Fibroblast of skin of right biceps (primary cell): ENCODE measurements at regions not wholly inside any gene's neighbourhood (a gene's known extent, or its start where the extent isn't known, plus 50 kb on each side); places are given as distances from the start of the nearest gene placed in this dataset.
A peak's percentile ranks its signal among the peaks of the same experiment; 100 is the strongest.
"Not testable (repeated sequence)": the region's sequence is repeated elsewhere in the genome, so short reads cannot be mapped to it uniquely, and the experiment has no call there.

Source experiments
- DNase-seq: peaks from one replicate; pipeline ENCODE4 v3.0.0-alpha.2; 2013

DNA sequence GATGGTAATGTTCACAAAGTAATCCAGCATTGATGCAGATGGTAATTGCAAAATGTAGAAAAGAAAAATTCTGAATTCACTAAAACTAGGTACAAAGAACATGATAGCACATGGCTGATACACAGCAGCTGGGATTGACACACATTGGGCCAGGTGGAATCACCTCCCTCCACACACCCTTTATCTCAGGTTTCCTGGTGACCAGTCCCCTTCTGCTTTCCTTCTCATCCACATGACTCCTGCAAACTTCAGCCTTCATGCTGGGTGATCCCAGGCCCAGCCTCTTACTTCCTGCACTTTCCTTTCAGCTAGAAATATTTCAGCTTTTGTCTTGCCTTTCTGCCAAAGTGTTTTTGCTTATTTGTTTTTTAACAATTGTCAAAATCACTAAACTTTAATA is 246.9 kb downstream of the LNPK start:
- no peak for DNase-seq

DNA sequence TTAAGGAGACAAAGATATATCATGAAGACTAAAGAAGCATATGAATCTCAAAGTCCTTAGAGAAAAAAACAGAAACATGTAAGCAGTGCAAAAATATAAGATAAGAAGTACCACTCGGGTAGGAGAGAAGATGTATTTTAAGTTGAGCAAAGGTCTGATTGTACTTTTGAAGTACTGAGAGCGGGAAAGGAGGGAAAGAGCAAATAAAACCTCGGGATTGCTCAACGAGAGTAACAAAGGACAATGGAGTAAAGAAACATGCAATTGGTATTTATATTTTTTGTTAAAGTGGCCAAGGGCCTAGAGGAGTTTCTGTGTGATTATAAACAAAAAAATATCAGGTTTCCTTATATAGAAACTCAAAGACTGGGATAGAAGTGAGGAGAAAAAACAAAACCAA is 251.9 kb downstream of the LNPK start:
- DNase-seq = no peak

DNA sequence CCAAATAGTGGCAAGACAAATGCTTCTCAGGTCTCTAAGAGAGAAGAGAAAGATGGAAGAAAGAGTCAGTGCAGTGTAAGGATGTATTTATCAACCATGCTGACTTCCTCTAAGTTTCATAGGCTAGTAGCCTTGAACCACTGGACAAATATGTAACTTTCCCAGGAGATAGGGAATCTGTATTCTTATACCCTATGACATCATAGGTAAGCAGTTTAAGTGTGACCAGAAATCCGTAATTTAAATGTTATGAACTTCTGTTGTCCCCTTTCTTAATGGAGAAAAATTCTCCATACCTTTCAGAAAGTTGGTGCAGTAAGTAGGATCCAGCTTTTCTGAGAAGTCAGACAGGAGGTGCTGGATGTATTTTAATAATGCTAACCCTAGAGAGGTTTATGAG is 256.2 kb downstream of the LNPK start:
- DNase-seq = no peak

DNA sequence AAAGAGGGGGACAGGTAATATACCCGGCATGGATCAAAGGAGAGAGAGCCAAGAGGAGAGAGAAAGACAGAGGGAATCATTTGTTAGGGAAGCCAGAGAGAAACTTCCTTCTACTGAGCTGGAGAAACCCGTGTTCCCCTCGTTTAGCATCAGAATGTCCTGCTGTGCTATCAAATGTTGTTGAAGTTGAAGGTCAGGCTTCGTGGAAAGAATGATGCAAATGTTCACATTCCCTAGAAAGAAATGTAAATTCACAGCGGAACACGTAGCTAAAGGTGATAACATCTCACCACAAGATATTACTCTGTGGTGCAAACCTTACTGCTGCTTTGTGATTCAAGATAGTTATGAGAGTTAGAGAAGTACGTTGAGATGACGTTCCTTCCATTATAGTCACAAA is 258.1 kb downstream of the LNPK start:
- DNase-seq = peak; percentile 12

DNA sequence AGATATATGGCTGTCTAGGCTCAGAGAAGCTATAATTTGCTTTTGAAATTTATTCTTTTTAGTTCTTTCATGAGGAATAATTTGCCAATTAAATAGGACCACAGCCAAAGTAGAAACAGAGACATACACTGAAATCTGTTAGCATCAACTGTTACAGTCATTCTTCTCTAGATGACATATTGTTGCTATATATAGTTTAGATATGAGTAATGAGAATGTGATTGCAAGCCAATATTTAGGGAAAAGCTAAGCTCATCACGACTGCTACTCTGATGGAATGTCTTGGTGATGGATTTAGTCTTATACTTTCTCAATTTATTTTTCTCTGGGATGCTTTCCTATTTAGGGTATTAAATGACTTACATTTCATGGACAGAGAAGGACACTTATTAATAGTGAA is 259.1 kb downstream of the LNPK start:
- DNase-seq = peak; percentile 74

DNA sequence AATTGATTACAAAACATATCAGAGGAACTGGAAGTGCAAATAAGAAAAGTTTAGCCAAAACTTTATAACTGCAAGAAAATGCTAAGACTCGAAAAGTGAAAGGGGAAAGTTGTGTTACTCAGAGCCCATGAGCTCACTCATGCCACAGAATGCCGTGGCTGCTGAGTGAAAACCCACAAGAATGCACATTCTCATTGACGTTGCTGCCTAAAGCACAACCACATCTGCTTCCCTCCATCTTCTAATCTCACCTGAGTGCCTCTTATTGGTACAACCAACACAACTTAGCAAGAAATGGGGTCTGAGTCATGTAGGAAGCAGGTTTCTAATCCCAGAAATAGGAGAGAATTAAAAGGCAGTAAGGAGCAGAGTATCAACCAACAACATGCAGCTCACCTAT is 259.7 kb downstream of the LNPK start:
- peak; percentile 87 for DNase-seq

DNA sequence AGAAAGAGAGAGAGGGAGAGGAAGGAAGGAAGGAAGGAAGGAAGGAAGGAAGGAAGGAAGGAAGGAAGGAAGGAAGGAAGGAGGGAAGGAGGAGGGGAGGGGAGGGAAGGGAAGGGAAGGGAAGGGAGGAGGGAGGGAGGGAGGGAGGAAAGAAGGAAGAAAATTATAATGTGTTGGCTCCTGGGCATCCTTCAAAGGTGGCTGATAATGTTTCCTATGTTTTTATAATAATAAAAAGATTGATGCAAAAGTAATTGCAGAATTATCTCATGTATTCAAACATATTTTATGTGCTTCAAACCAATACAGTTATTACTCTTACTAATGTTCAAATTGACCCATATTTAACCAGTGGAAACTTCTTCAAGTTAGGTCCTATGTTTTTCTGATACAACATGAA is 260.9 kb downstream of the LNPK start:
- DNase-seq = no peak

DNA sequence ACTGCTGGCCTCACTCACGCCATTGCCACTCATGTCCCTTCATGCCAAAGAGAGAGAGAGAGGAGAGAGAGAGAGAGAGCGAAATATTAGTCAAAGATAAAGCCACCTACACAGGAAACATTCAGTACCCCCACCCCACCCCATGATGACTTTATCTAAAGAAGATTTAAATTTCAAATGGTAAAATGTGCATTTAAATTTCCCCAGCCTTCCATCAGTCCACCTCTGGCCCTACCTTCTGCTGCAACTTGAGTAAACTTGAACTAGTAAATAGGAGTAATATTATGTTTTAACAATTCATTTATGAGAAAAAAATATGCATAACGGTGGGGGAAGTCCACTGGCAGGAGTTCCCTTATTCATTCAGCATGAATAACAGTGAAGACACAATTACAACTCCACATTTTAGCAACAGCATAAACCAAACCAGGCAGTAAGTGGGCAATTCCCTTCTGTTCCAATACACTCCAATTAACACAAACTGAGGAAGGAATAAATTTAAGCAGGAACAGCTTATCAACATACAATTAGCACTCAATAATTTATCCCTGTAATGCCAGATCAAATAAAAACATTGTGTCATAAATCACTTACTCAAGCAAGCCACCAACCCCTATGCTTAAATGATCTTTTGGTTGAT is 264.2 kb downstream of the LNPK start:
- DNase-seq = no peak

DNA sequence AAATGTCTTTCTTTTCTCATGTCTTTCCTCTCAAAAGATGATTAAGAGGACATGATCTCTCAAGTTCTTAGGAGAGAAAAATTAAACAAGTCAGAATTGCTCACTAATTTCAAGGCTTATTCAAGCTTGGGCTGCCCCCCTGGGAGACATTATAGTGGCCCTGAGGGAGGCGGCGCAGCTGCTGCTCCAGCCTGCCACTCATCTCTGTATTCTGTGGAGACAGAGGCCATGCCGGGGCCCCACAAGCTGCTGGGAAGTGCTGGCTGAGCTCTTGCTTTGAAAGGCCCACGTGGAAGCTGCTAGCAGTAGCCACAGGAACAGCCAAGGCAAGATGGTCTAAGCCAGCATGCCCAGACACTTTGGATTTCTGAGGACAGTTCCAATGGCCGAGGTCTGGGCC is 267.4 kb downstream of the LNPK start:
- DNase-seq = no peak

DNA sequence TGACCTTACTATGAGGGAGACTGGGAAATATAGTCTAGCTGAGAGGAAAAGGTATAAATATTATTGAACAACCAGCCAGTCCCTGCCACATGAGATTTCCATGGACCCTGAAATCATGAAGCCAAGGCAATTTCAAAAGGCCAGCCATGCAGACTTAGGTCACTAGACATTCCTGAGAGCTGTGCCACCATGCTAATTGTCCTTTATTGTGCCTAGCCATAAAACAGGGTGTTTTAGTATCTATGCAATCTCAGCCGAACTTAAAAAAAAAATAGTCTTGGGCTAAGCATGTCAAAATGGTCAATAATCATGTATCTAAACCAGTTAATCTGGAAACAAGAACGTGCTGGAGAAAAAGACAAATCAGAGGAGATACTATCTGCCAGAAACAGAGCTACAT is 269.5 kb downstream of the LNPK start:
- no peak for DNase-seq

DNA sequence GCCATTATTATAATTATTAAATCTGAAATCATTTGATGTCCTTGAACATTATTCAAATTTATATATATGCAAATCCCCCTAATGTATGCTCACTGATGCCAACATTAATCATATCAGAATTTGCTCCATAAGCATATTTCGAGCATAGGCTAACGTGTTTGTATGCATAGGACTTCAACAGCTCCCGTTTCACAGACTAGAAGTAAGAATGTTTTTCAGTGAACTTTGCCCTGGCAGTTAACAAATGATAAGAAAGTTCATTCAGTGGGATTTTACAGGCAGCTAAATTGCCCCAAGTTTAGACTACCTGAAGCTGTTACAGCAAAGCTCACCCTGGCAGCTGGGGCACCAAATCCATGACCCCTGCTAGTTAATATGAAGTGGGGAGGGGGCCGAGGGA is 272.0 kb downstream of the LNPK start:
- DNase-seq = no peak

DNA sequence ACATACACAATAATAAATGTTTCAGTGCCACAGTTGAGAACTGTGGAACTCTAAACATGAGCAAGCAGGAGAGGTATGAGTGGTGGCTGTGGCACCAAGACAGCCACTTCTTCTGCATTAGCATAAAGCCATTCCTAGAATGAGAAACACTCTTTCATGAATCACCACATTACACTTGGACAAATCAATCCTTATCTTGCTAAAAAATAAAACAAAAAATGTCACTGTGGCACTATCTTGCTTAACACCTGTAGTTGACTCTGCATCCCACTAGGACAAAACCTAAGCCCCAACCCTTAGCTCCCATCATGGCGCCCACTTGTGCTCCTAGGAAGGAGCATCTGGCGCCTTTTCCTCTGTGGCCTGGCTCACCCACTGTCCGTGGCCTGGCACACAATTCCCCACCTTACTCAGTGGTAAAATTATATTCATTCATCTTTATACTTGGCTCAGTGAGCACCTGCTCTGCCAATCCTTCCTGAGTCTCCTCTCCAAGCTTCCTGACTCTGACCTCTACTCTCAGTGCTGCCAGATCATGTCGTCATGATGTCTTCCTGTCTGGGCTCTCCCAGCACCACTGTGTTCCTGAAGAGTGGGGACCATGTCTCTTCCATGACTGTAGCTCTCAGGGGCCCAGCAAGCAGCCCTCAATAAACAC is 272.9 kb downstream of the LNPK start:
- no peak for DNase-seq

DNA sequence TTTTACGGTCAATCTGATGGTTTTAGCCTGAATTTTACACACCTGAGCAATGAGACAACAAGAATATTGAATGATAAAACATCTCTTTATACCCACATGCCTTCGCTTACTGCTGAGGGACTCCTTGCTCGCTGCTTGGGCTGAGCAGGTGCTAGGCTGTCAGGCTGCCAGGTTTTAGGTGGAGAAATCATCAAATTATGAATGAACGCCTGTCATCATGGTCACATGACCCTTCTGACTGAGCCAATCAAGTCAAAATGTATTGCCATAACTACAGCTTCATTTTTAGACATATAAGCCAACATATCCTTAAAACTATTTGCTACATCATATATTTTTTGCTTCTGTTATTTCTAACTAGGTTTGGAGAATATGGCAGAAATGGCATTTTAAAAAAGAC is 274.0 kb downstream of the LNPK start:
- DNase-seq = no peak

DNA sequence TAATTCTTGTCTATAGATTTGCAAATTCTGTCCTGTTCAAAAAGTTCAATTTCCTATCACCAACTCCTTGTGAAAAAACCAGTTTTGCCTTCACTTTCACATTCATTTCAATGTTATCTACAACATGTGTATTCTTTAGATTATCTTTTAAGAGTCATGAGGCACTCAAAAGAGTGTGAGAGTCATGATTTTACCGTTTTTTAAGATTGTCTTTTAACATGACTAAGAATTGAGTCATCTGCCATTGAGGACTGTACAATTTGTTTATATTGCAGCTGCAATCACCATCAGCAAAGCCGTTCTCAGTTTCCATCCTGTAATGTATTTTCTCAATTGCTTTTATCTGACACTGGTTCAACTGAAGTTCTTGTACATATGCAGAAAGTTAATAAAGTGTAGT is 275.8 kb downstream of the LNPK start:
- peak; percentile 67 for DNase-seq

DNA sequence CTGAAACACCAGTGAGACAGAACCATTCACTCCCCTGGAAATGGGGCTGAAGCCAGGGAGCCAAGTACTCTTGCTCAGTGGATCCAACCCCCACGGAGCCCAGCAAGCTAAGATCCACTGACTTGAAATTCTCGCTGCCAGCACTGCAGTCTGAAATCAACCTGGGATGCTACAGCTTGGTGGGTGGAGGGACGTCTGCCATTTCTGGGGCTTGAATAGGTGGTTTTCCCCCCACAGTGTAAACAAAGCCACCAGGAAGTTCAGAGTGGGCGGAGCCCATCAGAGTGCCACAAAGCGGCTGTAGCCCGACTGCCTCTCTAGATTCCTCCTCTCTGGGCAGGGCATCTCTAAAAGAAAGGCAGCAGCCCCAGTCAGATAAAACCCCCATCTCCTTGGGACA is 292.8 kb downstream of the LNPK start:
- DNase-seq = no peak

DNA sequence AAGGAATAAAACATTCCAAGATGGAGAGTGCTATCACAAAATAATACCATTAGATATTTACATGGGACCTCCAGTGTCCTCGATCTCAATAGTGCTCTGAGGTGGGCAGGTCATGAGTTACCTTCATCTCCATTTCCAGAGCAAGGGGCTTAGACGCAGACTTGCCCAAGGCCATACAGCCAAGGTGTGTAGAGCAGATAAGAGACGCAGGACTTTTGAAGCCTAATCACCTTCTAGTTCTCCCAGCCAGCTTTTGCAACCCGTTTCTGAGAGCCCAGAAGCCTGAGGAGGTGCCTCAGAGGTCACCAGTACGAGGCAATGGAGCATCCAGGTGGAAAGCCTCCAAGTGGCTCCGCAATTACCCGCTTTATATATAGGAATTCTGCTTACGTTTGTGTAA is 294.7 kb downstream of the LNPK start:
- DNase-seq = no peak

DNA sequence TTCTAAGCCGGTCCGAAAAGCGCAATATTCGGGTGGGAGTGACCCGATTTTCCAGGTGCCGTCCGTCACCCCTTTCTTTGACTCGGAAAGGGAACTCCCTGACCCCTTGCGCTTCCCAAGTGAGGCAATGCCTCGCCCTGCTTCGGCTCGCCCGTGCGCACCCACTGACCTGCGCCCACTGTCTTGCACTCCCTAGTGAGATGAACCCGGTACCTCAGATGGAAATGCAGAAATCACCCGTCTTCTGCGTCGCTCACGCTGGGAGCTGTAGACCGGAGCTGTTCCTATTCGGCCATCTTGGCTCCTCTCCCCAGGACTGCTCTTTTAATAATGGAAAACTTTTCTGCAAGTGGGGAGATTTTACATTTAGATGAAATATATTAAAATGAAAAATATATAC is 297.5 kb downstream of the LNPK start:
- not testable (repeated sequence) for DNase-seq

DNA sequence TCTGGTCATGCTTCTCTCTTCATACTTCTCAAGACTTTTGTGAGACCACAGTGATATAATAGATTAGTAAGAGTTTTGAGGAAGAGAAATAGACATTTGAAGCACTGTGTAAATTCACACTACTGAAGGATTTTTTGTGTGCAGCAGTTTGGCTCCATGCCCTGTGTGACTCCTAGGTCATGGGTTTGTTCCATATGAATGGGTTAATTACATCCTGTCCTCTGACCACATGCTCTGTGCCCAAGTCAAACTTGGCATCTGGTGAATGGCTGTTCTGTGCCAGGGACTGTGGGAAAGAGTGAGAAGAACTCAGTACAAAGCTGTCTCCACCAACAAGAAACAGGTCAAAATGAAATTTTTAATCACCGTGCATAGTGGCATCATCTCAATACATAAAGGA is 304.0 kb downstream of the LNPK start:
- no peak for DNase-seq

DNA sequence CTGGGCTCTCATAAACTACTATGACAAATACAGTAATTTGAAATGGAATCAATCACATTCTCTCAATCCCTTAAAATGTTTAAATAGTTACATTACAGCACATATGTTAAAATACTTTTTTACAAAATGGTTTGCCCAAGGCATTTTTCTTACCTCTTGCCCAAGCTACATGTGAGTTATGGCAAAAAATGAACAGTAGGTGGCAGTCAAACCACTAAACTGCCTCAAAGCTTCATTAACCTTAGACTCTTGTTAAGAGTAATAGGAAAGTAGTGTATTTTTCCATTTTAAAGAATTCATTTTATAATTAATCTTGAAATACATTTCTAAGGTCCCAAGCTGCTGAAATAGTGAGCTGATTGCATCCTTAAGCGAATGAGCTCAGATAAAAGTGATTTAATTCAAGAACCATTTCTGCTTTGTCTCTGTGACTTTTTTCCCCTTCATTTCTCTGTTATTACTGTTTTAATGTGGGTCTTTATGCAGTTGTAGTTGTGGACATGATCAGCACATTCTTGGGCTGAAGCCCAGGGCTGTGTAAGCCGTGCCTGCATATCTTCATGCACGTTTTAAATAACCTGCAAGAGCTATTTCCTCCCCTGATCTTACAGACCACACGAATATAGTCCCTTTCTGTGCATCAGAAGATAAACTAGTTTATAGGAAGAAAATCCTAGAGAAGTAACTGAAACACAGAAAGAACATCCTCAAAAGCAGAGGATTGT is 311.8 kb downstream of the LNPK start:
- peak; percentile 64 for DNase-seq

DNA sequence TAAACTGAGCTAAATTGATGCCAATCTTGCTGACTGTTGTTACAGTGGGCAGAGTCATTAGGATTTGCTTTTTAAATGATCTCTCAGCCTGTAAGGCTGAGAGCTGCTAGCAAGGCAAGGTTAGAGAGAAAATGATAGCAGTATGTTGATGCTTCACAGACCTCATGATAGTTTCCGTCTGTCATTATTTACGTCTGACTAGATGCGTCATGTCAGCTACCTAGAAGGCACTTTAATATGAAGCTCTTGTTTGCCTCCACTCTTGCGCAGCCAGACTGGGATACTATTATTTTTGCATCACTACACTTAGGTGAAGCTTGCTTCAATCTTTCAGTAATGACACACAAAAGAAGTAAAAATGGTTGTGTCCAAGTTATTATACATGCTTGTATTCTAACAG is 313.8 kb downstream of the LNPK start:
- DNase-seq = no peak

DNA sequence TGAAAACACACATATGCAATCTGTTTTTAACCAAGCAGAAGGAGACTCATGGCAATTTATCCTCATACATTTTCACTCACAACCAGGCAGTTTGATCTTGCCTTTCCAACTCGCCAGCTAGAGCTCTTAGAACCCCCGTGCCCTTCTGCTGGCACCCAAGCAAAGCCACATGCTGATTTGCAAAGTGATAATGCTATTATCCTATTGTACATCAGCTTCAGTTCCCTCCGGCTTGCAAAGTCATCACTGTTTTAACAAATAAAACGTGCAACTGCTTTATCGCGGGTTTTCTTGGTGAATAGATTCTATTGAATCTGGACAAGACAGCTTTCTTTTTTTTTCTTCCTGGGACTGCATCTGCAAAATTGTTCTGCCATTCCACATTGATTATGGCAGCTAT is 314.6 kb downstream of the LNPK start:
- no peak for DNase-seq

DNA sequence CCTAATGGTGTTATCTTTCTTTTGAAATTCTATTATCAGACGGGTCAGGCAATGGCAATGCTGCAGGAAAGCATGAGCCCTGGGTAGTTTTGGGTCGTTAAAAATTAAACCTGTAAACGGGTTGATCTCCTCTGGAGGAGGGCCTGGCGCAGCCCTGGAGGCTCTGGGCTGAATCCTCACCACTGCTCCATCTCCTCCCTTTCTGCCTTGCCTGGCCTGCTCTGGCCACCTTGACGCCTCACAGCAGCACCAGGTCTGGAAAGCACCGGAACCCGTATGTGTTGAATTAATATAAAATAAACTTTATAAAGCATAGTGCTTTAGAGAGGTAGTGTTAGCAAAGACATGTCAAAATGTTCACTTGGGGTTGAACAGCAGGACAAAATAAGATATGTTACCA is 316.1 kb downstream of the LNPK start:
- no peak for DNase-seq

DNA sequence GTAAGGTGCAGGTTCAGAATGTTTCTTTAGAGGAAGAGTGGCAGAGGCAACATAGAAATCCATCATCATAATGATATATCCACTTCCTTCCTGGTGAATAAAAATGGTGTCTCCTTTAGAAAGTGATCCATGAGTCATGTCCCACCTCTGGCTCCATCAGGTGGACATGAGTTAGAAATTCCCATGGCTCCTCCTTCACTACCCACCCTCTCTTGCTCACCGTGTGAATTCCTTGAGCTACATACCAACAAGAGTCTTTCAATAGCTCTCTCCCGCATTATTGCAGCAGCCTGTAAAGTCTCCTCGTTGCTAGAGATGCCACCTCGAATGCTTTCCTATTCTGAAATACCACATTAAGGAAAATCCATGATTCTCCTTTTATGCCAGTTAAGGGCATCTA is 317.6 kb downstream of the LNPK start:
- no peak for DNase-seq

DNA sequence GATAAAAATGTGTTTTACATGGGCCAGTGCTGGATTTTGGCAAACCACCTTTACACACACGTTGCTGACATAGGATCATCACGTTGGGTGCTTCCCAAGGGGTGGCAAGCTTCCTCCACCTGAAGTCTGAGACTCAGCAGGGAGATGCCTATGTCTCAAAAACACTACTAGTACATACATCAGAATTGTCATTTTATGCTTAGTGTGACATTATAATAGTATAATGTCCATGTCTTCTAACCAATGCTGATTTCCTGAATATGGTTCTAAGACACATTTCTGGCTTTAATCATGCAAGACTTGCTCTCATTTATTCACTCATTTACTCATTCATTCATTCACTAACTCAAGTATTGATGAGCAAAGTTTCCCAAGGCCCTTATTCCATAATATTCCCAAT is 322.3 kb downstream of the LNPK start:
- DNase-seq = no peak

DNA sequence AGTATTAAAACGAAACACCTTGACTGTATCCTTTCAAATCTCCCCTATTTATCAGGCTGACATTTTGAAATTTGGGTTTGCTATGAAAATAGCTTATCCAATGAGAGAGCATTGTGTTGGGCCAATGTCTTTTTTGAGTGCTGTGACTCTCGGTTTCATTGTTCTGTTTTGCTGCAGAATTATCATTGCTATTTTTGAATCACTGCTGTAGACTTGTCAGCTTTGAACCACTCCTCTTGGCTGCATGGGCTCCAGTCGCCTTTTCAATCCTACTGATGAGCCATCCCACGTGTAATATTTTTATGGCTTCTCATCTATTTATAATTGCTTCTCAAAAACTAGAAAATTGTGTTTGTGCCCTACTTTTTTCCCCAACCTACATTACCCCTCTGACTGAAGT is 322.8 kb downstream of the LNPK start:
- no peak for DNase-seq
